Left hindlimb (tissue), 1 donor: ENCODE measurements at regions not wholly inside any gene's neighbourhood (a gene's known extent, or its start where the extent isn't known, plus 50 kb on each side); places are given as distances from the start of the nearest gene placed in this dataset.
"Not testable (repeated sequence)": the region's sequence is repeated elsewhere in the genome, so short reads cannot be mapped to it uniquely, and the experiment has no call there.

Experiments
- DNase-seq: peaks from one replicate; pipeline ENCODE4 v3.0.0-alpha.2; 2018

- no peak for DNase-seq
Measured at GRCh38 chr12:85575120-85576096, 260.8 kb downstream of the RASSF9 start.

GRCh38 chr12:85580562-85581168 lies 255.5 kb downstream of the RASSF9 start:
- no peak for DNase-seq

DNA sequence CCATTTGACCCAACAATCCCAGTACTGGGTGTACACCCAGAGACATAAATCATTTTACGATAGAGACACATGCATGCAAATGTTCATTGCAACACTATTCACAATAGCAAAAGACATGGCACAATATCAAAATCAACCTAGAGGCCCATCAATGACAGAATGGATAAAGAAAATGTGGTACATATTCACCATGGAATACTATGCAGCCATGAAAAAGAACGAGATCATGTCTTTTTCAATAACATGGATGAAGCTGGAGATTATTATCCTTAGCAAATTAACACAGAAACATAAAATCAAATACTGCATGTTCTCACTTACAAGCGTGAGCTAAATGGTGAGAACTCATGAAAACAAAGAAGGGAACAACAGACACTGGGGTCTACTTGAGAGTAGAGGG lies 249.1 kb downstream of the RASSF9 start:
- no peak for DNase-seq

GRCh38 chr12:85588221-85588620 lies 248.0 kb downstream of the RASSF9 start:
- no peak for DNase-seq

- DNase-seq, result no peak
Measured at GRCh38 chr12:85600841-85601240, 235.4 kb downstream of the RASSF9 start.

DNA sequence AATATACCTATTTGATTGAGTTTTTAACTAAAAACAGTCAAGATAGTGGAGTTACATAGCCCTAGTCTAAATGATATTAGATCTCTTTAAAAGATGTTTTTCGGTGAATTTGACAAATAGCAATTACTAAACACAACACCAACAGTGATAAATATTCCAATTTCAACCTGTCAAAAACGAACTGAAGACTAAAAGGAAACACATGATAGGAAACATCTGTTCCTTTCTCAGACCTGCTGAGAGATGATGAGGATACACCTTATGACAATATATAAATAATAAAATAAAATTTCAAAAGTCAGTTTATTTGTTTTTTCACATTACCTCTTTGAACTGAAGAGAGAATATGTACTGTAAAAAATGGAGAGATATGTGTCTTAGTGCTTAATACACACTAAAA lies 232.7 kb downstream of the RASSF9 start:
- no peak for DNase-seq

GRCh38 chr12:85606455-85606854 lies 229.8 kb downstream of the RASSF9 start:
- DNase-seq, result no peak

GRCh38 chr12:85609778-85610177 lies 226.4 kb downstream of the RASSF9 start:
- no peak for DNase-seq

DNA sequence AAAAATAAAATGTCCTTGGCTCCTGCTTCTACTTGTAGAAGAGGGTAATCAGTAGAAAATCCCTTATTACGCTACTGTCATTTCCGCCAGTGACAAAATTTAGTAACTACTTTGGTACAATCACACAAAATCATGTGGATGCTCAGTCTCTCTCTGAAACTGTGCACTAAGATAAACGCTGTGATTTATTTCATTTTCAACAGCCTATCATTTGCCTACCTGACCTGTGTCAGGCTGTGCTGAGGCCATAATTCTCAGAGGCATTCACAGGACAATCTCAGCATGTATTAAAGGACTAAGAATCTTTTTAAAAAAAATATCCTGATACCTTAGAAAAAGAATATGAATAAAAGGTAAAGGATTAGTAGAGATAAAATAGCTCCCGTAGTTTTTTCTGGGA lies 226.0 kb downstream of the RASSF9 start:
- no peak for DNase-seq

- DNase-seq, result no peak
Measured at GRCh38 chr12:85616201-85616600, 220.0 kb downstream of the RASSF9 start.

GRCh38 chr12:85617307-85618091 lies 218.7 kb downstream of the RASSF9 start:
- DNase-seq, result no peak

DNA sequence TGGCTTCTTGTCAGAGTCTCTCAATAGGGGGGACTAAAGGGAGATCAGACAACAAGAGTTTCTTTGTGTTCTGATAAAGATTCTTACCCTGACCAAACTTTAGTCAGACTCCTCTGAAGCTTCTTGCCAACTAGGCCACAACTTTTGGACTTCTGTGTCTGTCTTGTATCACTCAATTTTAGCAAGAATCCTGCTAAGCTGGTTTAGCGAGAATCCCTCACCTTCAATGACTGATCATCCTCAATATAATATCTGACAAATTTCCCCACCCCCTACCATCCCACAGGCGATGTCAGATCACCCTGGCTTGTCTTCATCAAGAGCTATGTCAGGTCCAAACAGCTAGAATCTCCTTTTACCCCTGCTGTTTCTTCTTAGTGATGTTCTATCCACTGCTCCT lies 215.2 kb downstream of the RASSF9 start:
- no peak for DNase-seq

DNA sequence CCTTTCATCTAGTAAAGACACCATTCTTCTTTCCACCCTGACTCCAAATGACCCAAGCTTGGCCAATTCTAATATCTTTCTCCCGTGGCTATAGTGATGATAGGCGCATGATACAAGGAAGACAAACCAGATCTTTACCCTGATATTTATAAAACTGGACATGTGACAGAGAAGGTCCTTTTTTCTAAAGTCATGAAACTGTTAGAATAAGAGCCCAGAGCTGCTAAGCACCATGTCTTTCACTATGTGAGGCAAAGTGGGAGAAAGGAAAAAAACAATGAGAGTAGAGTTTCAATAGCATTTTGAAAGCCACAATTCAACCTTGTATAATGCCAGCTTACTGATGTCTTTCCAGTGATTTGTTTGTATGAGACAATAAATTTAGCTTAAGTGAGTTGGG lies 212.4 kb downstream of the RASSF9 start:
- no peak for DNase-seq

GRCh38 chr12:85625467-85625866 lies 210.7 kb downstream of the RASSF9 start:
- no peak for DNase-seq

DNA sequence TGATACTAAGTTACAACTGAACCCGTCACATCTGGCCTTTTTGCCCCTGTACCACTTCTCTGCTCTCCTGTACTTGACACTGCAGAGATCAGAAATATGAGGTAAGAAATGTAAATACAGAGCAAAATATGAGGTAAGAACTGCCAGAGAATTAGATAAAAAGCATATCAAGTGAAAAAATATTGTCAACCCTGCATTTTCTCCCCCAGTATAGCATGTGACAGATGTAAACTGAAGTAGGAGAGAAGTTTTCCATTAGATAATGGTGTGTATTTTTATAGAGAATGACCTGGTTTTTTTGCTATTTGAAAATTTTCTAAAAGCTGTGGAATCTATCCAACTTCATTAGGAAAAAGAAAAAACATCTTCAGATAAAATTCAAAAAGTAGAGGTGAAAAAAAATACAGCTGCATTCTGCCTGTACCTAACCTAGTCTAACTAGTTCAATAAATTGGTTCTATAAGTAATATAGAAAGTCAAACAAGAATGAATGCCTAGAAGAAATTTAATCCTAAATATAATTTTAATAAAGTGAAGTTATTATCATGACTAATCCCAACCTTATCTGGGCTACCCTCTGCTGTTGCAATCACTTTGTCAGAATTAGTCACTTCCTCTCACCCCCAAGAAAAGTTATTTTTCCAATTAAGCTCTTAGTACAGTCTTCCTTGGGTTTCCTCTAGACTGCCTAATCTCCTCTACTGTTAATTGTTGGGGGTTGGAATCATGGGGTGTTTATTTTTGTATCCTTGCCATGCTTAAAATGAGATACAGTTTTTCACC lies 210.0 kb downstream of the RASSF9 start:
- no peak for DNase-seq

DNA sequence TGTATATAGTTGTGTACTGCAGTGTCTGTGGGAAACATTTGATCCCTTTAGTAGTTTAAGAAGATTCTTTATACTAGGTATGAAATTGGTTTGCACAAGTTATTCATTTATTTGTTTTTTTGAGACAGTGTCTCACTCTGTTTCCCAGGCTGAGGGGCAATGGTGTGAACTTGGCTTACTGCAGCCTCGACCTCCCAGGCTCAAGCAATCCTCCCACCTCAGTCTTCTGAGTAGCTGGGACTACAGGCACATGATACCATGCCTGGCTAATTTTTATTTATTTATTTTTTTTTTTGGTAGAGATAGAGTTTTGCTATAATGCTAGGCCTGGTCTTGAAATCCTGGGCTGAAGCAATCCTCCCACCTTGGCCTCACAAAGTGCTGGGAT lies 209.4 kb downstream of the RASSF9 start:
- DNase-seq, result no peak

DNA sequence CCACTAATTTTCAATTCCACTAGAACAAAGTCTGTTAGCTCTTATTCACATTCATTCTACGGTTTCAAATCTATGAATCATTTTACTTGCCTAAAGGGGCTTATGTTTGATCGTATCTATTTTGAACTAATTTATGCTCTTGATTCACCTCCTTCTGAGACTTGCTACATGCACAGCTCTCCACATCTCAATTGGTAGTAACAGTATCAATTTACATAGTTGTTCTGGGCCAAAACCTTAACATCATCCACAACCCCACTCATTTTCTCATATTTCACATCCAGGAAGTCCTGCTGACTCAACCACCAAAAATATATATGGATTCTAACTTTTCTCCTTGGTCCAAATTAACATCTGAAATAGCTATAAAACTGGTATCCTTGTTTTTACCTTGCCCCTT lies 208.6 kb downstream of the RASSF9 start:
- DNase-seq, result no peak

DNA sequence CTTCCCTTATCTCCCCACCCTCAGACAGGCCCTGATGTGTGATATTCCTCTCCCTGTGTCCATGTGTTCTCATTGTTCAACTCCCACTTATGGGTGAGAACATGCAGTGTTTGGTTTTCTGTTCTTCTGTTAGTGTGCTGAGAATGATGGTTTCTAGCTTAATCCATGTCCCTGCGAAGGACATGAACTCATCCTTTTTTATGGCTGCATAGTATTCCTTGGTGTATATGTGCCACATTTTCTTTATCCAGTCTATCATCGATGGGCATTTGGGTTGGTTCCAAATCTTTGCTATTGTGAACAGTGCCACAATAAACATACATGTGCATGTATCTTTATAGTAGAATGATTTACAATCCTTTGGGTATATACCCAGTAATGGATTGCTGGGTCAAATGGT lies 207.6 kb downstream of the RASSF9 start:
- DNase-seq, result not testable (repeated sequence)

DNA sequence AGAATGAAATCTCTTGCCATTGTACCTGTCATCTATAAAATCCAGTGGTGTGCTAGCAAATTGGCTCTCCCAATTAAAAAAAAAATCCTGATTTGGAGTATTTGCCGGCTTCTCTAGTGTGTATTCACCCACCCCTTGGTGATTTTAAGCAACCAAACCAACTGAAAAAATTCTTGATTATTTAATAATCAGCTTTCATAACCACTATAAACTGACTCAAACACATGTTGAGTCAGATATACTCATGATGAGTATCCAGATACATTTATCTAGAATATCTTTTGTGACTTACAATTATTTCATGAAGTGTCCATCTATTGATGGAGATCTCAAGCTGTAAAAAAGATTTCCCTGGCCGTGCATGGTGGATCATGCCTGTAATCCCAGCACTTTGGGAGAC lies 205.4 kb downstream of the RASSF9 start:
- DNase-seq, result no peak

GRCh38 chr12:85632390-85632789 lies 203.8 kb downstream of the RASSF9 start:
- no peak for DNase-seq

- no peak for DNase-seq
Measured at GRCh38 chr12:85633491-85633890, 202.7 kb downstream of the RASSF9 start.

GRCh38 chr12:85639834-85640233 lies 196.4 kb downstream of the RASSF9 start:
- no peak for DNase-seq

DNA sequence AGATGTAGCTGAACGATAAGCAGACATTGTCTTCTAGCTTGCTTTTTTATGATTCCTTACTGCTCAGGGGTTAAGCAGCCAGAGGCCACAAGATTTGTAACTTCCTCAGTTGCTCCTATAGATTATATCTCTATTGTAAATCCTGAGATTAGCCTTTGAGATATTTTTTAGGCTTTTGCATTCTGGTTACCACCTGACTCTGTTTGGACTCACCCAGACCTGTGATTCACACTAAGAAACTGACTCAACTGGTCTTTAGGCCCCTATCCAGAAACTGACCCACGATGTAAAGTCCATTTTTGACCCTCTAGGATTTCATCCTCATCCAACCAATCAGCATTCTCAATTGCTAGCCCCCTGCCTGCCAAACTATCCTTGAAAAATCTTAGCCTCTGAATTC lies 194.4 kb downstream of the RASSF9 start:
- DNase-seq, result no peak
